Hematopoietic multipotent progenitor cell treated with erythropoietin and hydrocortisone succinate and interleukin-3 and kit ligand, for 17 days (in vitro differentiated cells): ENCODE measurements at regions not wholly inside any gene's neighbourhood (a gene's known extent, or its start where the extent isn't known, plus 50 kb on each side); places are given as distances from the start of the nearest gene placed in this dataset.

Source experiments
- DNase-seq: peaks from one replicate; pipeline ENCODE4 v3.0.0-alpha.2; 2015; ENCODE audit warnings: low spot score

GRCh38 chr20:39146394-39146793 lies 184.2 kb downstream of the DHX35 start:
- DNase-seq: no peak

DNA sequence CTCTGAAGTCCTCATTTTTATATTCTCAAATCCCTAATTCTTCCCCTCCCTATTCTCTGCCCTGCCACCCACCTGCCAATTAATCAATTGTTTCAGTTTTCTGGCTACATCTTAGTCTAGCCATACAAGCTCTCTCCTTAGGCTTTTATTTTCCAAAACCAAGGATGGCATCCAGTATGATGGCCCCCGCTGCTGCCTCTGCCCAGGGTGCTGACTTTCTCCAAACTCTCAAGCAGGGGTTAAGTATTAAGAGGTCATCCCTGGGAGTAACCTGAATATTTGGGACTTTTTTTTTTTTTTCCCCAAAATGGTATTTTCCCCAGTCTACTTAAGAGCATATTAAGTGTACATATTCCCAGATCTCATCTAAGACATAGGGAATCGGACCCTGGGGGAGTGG lies 183.8 kb downstream of the DHX35 start:
- no peak for DNase-seq

GRCh38 chr20:39144757-39145156 lies 182.6 kb downstream of the DHX35 start:
- DNase-seq: no peak

DNA sequence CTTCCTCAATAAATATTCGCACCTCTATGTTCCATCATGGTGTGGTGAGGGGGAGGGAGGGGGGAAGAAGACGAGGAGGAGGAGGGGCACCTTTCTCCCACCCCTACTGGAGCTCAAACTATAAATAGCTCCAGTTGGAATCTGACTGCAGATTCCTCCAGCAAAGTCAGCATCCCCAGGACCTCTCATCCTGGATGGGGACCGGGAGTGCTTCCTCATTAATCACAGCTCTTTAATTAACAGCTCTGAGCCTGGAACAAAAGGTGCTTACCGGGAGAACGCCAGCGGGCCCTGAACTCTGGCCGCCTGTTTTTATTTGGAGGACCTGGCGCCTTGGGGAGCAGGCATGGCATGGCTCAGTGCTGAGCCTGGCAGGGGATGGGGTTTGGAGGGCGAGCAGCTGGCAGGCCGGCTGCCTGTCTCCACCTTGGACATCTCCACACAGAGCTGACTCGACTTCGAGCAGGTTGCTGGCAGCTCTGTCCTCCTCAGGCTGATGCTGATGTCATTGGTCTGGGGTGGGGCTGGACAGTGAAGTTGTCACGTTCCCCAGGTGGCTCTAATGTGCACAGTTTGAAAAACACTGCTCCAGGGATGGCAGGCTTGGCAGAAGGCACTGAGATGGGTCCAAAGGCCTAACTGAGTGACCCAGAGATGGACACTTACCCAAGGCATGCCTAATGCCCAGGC lies 180.4 kb downstream of the DHX35 start:
- no peak for DNase-seq

GRCh38 chr20:39137299-39137698 lies 175.2 kb downstream of the DHX35 start:
- no peak for DNase-seq

GRCh38 chr20:39136798-39137197 lies 174.7 kb downstream of the DHX35 start:
- DNase-seq: no peak

GRCh38 chr20:39135885-39136544 lies 173.9 kb downstream of the DHX35 start:
- no peak for DNase-seq

DNA sequence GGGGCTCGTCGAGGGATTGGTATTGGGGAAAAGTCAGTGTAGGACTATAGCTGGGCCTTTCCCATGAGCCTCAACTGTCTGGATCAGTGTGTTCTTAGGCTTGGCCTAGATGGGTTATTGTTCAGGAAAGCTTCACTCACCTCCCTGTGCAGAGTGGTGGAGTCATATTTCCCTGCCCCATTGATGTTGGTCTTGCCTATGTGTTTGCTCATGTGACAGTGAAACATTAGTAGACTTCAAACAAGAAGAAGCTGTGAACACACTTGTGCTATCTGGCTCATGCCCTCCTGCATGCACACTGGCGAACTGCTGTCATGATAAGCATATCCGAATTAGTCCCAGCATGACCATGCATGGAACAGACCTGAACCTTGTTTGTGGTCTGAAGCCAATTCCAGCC lies 171.1 kb downstream of the DHX35 start:
- DNase-seq: no peak

GRCh38 chr20:39132511-39132910 lies 170.4 kb downstream of the DHX35 start:
- DNase-seq: no peak

- no peak for DNase-seq
Measured at GRCh38 chr20:39132093-39132492, 169.9 kb downstream of the DHX35 start.

DNA sequence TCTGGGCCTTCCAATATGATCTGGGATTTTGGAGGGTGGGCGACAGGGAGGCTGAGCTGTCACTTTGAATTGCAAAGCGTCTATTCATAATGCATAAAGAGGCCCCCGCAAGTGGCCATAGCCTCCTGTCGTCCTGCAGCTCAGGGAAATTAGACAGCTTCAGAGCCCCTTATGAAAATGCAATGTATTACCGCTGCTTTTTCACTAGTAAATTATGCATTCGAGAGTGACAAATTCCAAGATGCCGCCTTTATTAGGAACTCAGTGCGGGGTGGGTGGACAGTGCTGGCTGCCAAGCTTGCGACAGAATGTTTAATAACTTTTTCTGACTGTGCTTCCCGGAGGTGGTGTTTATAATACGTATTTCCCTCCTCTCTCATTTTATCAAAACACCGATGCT lies 168.5 kb downstream of the DHX35 start:
- no peak for DNase-seq

- no peak for DNase-seq
Measured at GRCh38 chr20:39129523-39129922, 167.4 kb downstream of the DHX35 start.

GRCh38 chr20:39124064-39124463 lies 161.9 kb downstream of the DHX35 start:
- no peak for DNase-seq

- no peak for DNase-seq
Measured at GRCh38 chr20:39123185-39123557, 161.0 kb downstream of the DHX35 start.

GRCh38 chr20:39117491-39117890 lies 155.3 kb downstream of the DHX35 start:
- DNase-seq: no peak

GRCh38 chr20:39116020-39116419 lies 153.9 kb downstream of the DHX35 start:
- DNase-seq: no peak

GRCh38 chr20:39112178-39112743 lies 150.1 kb downstream of the DHX35 start:
- DNase-seq: no peak

- DNase-seq: no peak
Measured at GRCh38 chr20:39111359-39112177, 149.4 kb downstream of the DHX35 start.

DNA sequence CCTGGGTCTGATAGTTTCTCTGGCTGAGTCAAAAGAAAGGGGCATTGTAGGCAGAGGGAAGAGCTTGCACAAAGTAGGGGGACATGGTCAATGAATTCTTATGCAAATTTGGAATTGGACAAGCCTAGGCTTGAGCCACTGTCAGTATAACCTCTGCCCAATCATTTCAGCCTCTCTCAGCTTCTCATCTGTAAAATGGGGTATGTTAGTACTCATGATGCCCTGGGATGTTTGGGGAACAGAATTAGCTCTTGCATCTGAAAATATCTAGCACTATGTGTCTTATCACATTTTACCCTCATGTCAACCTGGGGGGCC lies 148.6 kb downstream of the DHX35 start:
- DNase-seq: no peak

DNA sequence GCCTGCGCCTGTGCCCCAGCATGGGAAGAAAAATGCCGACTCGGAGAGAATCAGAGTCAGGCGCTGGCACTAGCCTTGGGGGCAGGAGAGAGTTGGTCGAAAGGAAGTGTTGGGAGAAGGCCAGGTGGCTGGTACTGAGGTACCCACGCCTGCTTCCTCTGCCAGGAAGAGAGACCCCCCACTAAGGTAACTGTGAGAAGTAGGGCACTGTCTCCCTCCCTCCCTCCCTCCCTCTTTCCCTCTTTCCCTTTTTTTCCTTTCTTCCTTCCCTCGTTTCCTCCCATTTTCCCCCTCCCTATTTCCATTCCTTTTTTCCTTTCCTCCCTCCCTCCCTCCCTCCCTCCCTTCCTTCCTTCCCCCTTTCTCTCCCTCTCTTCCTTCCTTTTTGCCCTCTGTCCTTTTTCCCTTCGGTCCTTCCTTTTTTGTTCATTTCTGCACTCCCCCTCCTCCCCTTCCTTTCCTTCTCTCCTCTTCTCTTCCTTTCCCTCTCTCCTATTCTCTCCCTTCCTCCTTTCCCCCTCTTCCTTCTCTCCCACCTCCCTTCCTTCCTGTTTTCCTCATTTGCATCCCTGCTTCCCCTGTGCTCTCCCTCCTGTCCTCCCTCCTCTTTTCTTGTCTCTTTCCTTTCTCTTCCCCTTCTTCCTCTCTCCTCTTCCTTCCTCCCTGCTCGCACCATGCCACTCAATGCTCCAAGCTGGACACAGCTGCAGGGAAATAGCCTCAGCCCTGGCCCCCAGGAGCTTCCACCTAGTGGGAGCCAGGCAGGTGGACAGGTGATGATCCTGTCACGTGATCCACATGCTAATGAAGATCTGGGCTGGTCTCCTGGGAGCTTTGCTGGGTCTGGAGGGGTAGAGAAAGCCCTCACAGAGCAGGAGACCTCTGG lies 148.0 kb downstream of the DHX35 start:
- DNase-seq: no peak

- DNase-seq: no peak
Measured at GRCh38 chr20:39108746-39109145, 146.6 kb downstream of the DHX35 start.

GRCh38 chr20:39107741-39108140 lies 145.6 kb downstream of the DHX35 start:
- DNase-seq: no peak
